Neuronal stem cell (in vitro differentiated cells): ENCODE measurements at regions not wholly inside any gene's neighbourhood (a gene's known extent, or its start where the extent isn't known, plus 50 kb on each side); places are given as distances from the start of the nearest gene placed in this dataset.
A peak's percentile ranks its signal among the peaks of the same experiment; 100 is the strongest.

Experiments used
- DNase-seq: peaks from one replicate; pipeline ENCODE4 v3.0.0-alpha.2; 2013; ENCODE audit warnings: low spot score
- H2AFZ ChIP-seq: one replicate; pipeline ENCODE4 v1.6.1; 2013; ENCODE audit warnings: mild to moderate bottlenecking, low read length, inconsistent platforms
- H2AK5ac ChIP-seq: 2 replicates; pipeline ENCODE4 v1.6.1; 2013; ENCODE audit warnings: low read depth, mild to moderate bottlenecking, inconsistent platforms, low read length, moderate library complexity, mixed read lengths
- H2BK120ac ChIP-seq: 2 replicates; pipeline ENCODE4 v1.6.1; 2013; ENCODE audit warnings: low read depth, mild to moderate bottlenecking, inconsistent platforms, low read length, moderate library complexity, mixed read lengths
- H2BK12ac ChIP-seq: one replicate; pipeline ENCODE4 v1.6.1; 2013; ENCODE audit warnings: low read length, inconsistent platforms
- H2BK15ac ChIP-seq: 2 replicates; pipeline ENCODE4 v1.6.1; 2013; ENCODE audit warnings: mild to moderate bottlenecking, low read length, inconsistent platforms, mixed read lengths
- H2BK5ac ChIP-seq: one replicate; pipeline ENCODE4 v1.6.1; 2013; ENCODE audit warnings: inconsistent platforms, mild to moderate bottlenecking, low read length, moderate library complexity
- H3K14ac ChIP-seq: one replicate; pipeline ENCODE4 v1.6.1; 2013; ENCODE audit warnings: low read length, inconsistent platforms
- H3K18ac ChIP-seq: 2 replicates; pipeline ENCODE4 v1.6.1; 2013; ENCODE audit warnings: low read length, inconsistent platforms
- H3K23ac ChIP-seq: 2 replicates; pipeline ENCODE4 v1.6.1; 2013; ENCODE audit warnings: low read depth, mild to moderate bottlenecking, mixed read lengths, low read length, inconsistent platforms; ENCODE audit not compliant: poor library complexity
- H3K27ac ChIP-seq: replicated peaks from 3 replicates; pipeline ENCODE4 v1.5.1; 2013; ENCODE audit warnings: low read length, inconsistent platforms
- H3K27me3 ChIP-seq, 3 experiments: 2 replicates each; pipeline ENCODE4 v1.6.1; 2013; ENCODE audit warnings: low read length in 3 of 3, mild to moderate bottlenecking in 2 of 3, inconsistent platforms in 1 of 3, low read depth in 1 of 3, mixed read lengths in 1 of 3, moderate library complexity in 1 of 3; ENCODE audit not compliant: control insufficient read depth in 3 of 3, insufficient read depth in 3 of 3
- H3K36me3 ChIP-seq, 2 donors: replicated peaks in 1 of 2; 2 replicates each; pipeline ENCODE4 v1.6.1; 2013; ENCODE audit warnings: low read length in 2 of 2; ENCODE audit not compliant: control insufficient read depth in 2 of 2, insufficient read depth in 2 of 2
- H3K4ac ChIP-seq: 2 replicates; pipeline ENCODE4 v1.6.1; 2013; ENCODE audit warnings: inconsistent platforms, mild to moderate bottlenecking, low read length, moderate library complexity
- H3K4me1 ChIP-seq, 2 donors: 1 replicate in 1 of 2; 2 replicates in 1 of 2; pipeline ENCODE4 v1.6.1; 2013; ENCODE audit warnings: low read length in 2 of 2, low read depth in 1 of 2; ENCODE audit not compliant: control insufficient read depth in 2 of 2, insufficient read depth in 1 of 2
- H3K4me2 ChIP-seq: one replicate; pipeline ENCODE4 v1.6.1; 2013; ENCODE audit warnings: mild to moderate bottlenecking, low read length, inconsistent platforms; ENCODE audit not compliant: insufficient read depth, poor library complexity, severe bottlenecking
- H3K4me3 ChIP-seq, 2 donors: 2 replicates each; pipeline ENCODE4 v1.5.1; 2013; ENCODE audit warnings: low read length in 2 of 2, mild to moderate bottlenecking in 2 of 2, inconsistent platforms in 1 of 2, moderate library complexity in 1 of 2
- H3K79me1 ChIP-seq: one replicate; pipeline ENCODE4 v1.6.1; 2013; ENCODE audit warnings: low read depth, mild to moderate bottlenecking, inconsistent platforms, low read length, moderate library complexity
- H3K9ac ChIP-seq: one replicate; pipeline ENCODE4 v1.6.1; 2013; ENCODE audit warnings: mild to moderate bottlenecking, low read depth, low read length, inconsistent platforms; ENCODE audit not compliant: poor library complexity
- H3K9me3 ChIP-seq, 2 donors: replicated peaks in 1 of 2; 2 replicates each; pipeline versions ENCODE3 to v1.6.1; 2013; ENCODE audit warnings: low read length in 2 of 2, mild to moderate bottlenecking in 2 of 2, inconsistent platforms in 1 of 2, low read depth in 1 of 2, mixed read lengths in 1 of 2, moderate library complexity in 1 of 2; ENCODE audit not compliant: control insufficient read depth in 2 of 2, insufficient read depth in 1 of 2
- H4K8ac ChIP-seq: one replicate; pipeline ENCODE4 v1.6.1; 2013; ENCODE audit warnings: low read depth, mild to moderate bottlenecking, inconsistent platforms, low read length, moderate library complexity
- H4K91ac ChIP-seq: one replicate; pipeline ENCODE4 v1.6.1; 2013; ENCODE audit warnings: low read length, low read depth, mild to moderate bottlenecking, inconsistent platforms; ENCODE audit not compliant: poor library complexity
- WGBS, 2 donors: extraction: QIAGEN DNeasy Blood & Tissue Kit; methylation state at CpG; one replicate each; pipeline ENCODE4 v1.1.7; 2013; ENCODE audit warnings: missing lambda C conversion rate in 2 of 2, mixed read lengths in 1 of 2; ENCODE audit not compliant: insufficient read length in 2 of 2, insufficient replicate concordance in 1 of 2; ENCODE audit errors: extremely low coverage in 2 of 2; 5-methylcytosine and 5-hydroxymethylcytosine counted together

DNA sequence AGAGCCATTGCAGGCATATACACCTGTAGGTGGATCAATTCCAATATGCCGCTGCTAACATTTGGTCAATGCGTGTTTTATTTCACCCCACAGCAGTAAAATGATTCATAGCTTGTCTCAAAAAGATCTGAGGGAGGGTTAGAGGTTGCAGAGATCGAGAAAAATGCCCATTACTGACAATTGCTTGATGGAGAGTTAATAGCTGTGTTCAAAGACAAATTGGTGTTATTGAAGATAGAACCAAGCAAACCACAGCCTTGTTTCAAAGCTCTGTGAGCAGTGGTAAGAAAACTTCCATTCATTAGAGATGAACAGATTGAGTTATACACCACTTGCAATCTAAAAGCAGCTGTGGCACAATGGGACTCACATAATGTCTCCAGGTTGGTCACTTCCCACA, 95.4 kb downstream of the KCNE4 start:
- Histone ChIP-seq H3K27me3 (no peaks in the 10 kb centered on the region), H2BK120ac (no peak overlapping the region), H3K14ac (no peak overlapping the region), H3K4me1 (no peaks in the 10 kb centered on the region), H3K23ac (no peak overlapping the region), H2BK15ac (no peak overlapping the region), H3K4me3 (no peak overlapping the region), H3K9ac (no peak overlapping the region), H3K36me3 (no peaks in the 10 kb centered on the region), H2BK12ac (no peak overlapping the region), H2BK5ac (no peak overlapping the region), H2AFZ (no peak overlapping the region), H2AK5ac (no peak overlapping the region), H3K27ac (no peak overlapping the region), H3K4me2 (no peak overlapping the region), H4K91ac (no peak overlapping the region), H3K4ac (no peak overlapping the region), H3K18ac (no peak overlapping the region), H3K79me1 (no peaks in the 10 kb centered on the region), H4K8ac (no peak overlapping the region), H3K9me3 (no peaks in the 10 kb centered on the region)
- no peak for DNase-seq
- no CpG with 5 or more reads among the region's 3 CpGs for WGBS, 2 donors

- H3K9ac ChIP-seq: no peak overlapping the region
- no peak overlapping the region for H2BK5ac ChIP-seq
- H3K4me3 ChIP-seq: no peak overlapping the region
- H2BK120ac ChIP-seq: no peak overlapping the region
- H4K8ac ChIP-seq: no peak overlapping the region
- no peak overlapping the region for H2BK12ac ChIP-seq
- H3K18ac ChIP-seq: no peak overlapping the region
- H3K79me1 ChIP-seq: no peaks in the 10 kb centered on the region
- H3K27me3 ChIP-seq: peaks cover 0 to 6% (median 0%) of the 10 kb centered on the region in 3 experiments
- no peak overlapping the region for H3K27ac ChIP-seq
- no CpG with 5 or more reads among the region's 3 CpGs for WGBS, 2 donors
- H3K9me3 ChIP-seq: no peaks in the 10 kb centered on the region
- no peak overlapping the region for H3K4me2 ChIP-seq
- no peak overlapping the region for H2BK15ac ChIP-seq
- DNase-seq: no peak
- H2AFZ ChIP-seq: no peak overlapping the region
- H4K91ac ChIP-seq: no peak overlapping the region
- no peak overlapping the region for H2AK5ac ChIP-seq
- H3K4ac ChIP-seq: no peak overlapping the region
- no peak overlapping the region for H3K14ac ChIP-seq
- no peaks in the 10 kb centered on the region for H3K4me1 ChIP-seq
- H3K23ac ChIP-seq: no peak overlapping the region
- H3K36me3 ChIP-seq: no peaks in the 10 kb centered on the region
Observed at GRCh38 chr2:223148516-223148915, 96.5 kb downstream of the KCNE4 start.

- Histone ChIP-seq H3K79me1 (no peaks in the 10 kb centered on the region), H3K27ac (no peak overlapping the region), H2AK5ac (no peak overlapping the region), H3K27me3 (peaks cover 0 to 6% (median 0%) of the 10 kb centered on the region in 3 experiments), H3K23ac (no peak overlapping the region), H3K18ac (no peak overlapping the region), H3K4me3 (no peak overlapping the region), H4K8ac (no peak overlapping the region), H3K9me3 (no peaks in the 10 kb centered on the region), H3K9ac (no peak overlapping the region), H2BK12ac (no peak overlapping the region), H2BK5ac (no peak overlapping the region), H2BK120ac (no peak overlapping the region), H4K91ac (no peak overlapping the region), H2AFZ (no peak overlapping the region), H2BK15ac (no peak overlapping the region), H3K36me3 (no peaks in the 10 kb centered on the region), H3K4me1 (no peaks in the 10 kb centered on the region), H3K4ac (no peak overlapping the region), H3K4me2 (no peak overlapping the region), H3K14ac (no peak overlapping the region)
- no peak for DNase-seq
Observed at GRCh38 chr2:223155956-223156355, 104.0 kb downstream of the KCNE4 start.

DNA sequence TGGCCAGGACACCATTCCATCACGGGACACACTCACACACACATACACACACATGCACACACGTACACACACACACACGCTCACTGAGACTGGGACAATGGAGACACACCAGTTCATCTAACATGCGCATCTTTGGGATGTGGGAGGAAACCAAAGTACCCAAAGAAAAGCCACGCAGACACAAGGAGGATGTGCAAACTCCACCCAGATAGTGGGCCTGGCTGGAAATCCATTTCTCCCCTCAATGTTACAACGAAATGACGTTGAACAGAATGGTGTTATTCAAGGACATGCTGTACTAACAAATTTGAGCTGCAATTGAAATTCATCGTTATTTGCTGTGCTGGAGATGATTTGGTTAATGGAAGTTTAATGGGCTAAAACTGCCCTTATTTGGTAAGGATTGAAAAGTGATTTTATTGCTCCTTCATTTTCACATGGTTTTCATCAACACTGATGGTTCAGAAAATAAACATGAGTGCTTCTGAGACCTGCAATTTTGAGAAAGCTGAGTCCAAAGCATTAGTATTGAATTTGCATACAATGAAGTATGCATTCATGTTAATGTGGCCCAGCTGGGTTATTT, 110.0 kb downstream of the KCNE4 start:
- WGBS, 2 donors: no CpG with 5 or more reads among the region's 8 CpGs
- Histone ChIP-seq H3K9ac (peak overlapping the region; percentile 39), H4K8ac (no peak overlapping the region), H3K27me3 (no peaks in the 10 kb centered on the region), H2BK5ac (no peak overlapping the region), H2AK5ac (no peak overlapping the region), H3K9me3 (no peaks in the 10 kb centered on the region), H4K91ac (no peak overlapping the region), H2BK12ac (no peak overlapping the region), H2BK120ac (no peak overlapping the region), H3K23ac (no peak overlapping the region), H3K18ac (no peak overlapping the region), H3K14ac (no peak overlapping the region), H3K4me3 (no peak overlapping the region), H3K27ac (no peak overlapping the region), H3K79me1 (no peaks in the 10 kb centered on the region), H3K4ac (no peak overlapping the region), H3K4me1 (no peaks in the 10 kb centered on the region), H2BK15ac (no peak overlapping the region), H2AFZ (no peak overlapping the region), H3K36me3 (no peaks in the 10 kb centered on the region), H3K4me2 (no peak overlapping the region)
- DNase-seq: no peak
